GM23338 (cell line): ENCODE measurements at regions not wholly inside any gene's neighbourhood (a gene's known extent, or its start where the extent isn't known, plus 50 kb on each side); places are given as distances from the start of the nearest gene placed in this dataset.

ENCODE experiments used
- ATAC-seq: fragments of 200-7000 bp; cut with Tn5 transposase; 3 replicates; pipeline ENCODE4 v1.9.1; 2020
- DNase-seq: peaks from one replicate; pipeline ENCODE4 v3.0.0-alpha.2; 2015; ENCODE audit warnings: low spot score
- H2AFZ ChIP-seq: fragments of 200-600 bp; sonication (generic); 2 replicates; pipeline ENCODE4 v1.8.0; 2016; ENCODE audit warnings: antibody characterized with exemption, mild to moderate bottlenecking, moderate library complexity
- H3F3A ChIP-seq: fragments of 200-600 bp; sonication (generic); replicated peaks from 2 replicates; pipeline ENCODE4 v1.8.0; 2017; ENCODE audit warnings: antibody characterized with exemption, mixed run types, low read depth
- H3K27ac ChIP-seq: fragments of 200-600 bp; sonication (generic); 2 replicates; pipeline ENCODE4 v1.6.1; 2016; ENCODE audit warnings: low read depth
- H3K27me3 ChIP-seq: fragments of 200-600 bp; sonication (generic); 2 replicates; pipeline ENCODE4 v1.8.0; 2016; ENCODE audit warnings: mild to moderate bottlenecking, mixed run types, moderate library complexity; ENCODE audit not compliant: insufficient read depth
- H3K36me3 ChIP-seq: fragments of 200-600 bp; sonication (generic); 2 replicates; pipeline ENCODE4 v1.8.0; 2016; ENCODE audit warnings: mild to moderate bottlenecking; ENCODE audit not compliant: insufficient read depth
- H3K4me1 ChIP-seq: fragments of 200-600 bp; sonication (generic); 2 replicates; pipeline ENCODE4 v1.8.0; 2016; ENCODE audit warnings: mild to moderate bottlenecking, moderate library complexity; ENCODE audit not compliant: insufficient read depth
- H3K4me2 ChIP-seq: fragments of 200-600 bp; sonication (generic); 2 replicates; pipeline ENCODE4 v1.7.1; 2017; ENCODE audit warnings: mixed run types
- H3K4me3 ChIP-seq: fragments of 200-600 bp; sonication (generic); 2 replicates; pipeline ENCODE4 v1.6.1; 2016; ENCODE audit warnings: mixed run types
- H3K79me2 ChIP-seq: fragments of 200-600 bp; sonication (generic); replicated peaks from 2 replicates; pipeline ENCODE4 v1.8.0; 2017; ENCODE audit warnings: mild to moderate bottlenecking; ENCODE audit not compliant: insufficient read depth
- H3K9me2 ChIP-seq: fragments of 200-600 bp; sonication (generic); 2 replicates; pipeline ENCODE4 v1.8.0; 2017; ENCODE audit not compliant: insufficient read depth
- H4K20me1 ChIP-seq: fragments of 200-600 bp; sonication (generic); replicated peaks from 2 replicates; pipeline ENCODE4 v1.8.0; 2017; ENCODE audit warnings: mild to moderate bottlenecking; ENCODE audit not compliant: insufficient read depth
- H3K27ac Mint-ChIP-seq: 2 replicates; pipeline ENCODE4 v1.8.0; 2020; ENCODE audit warnings: inconsistent platforms, mild to moderate bottlenecking, moderate library complexity, mixed read lengths
- H3K27me3 Mint-ChIP-seq: 3 replicates; pipeline ENCODE4 v1.8.0; 2022; ENCODE audit warnings: low read depth, mild to moderate bottlenecking, moderate library complexity, mixed read lengths, inconsistent platforms; ENCODE audit not compliant: insufficient read depth, poor library complexity
- H3K36me3 Mint-ChIP-seq: 3 replicates; pipeline ENCODE4 v1.8.0; 2021; ENCODE audit warnings: low read depth, mild to moderate bottlenecking, inconsistent platforms, moderate library complexity, mixed read lengths
- H3K4me1 Mint-ChIP-seq: 3 replicates; pipeline ENCODE4 v1.8.0; 2020; ENCODE audit warnings: mild to moderate bottlenecking, inconsistent platforms, mixed read lengths
- H3K4me3 Mint-ChIP-seq: 3 replicates; pipeline ENCODE4 v1.8.0; 2021; ENCODE audit warnings: moderate library complexity, mild to moderate bottlenecking, inconsistent platforms, mixed read lengths
- H3K9me3 Mint-ChIP-seq: 3 replicates; pipeline ENCODE4 v1.8.0; 2020; ENCODE audit warnings: moderate library complexity, mild to moderate bottlenecking, inconsistent platforms, mixed read lengths
- CREB1 ChIP-seq: fragments of 250-450 bp; sonication (Bioruptor Pico); IDR thresholded peaks from 2 replicates; pipeline ENCODE4 v1.5.0; 2020; ENCODE audit warnings: low read depth, mild to moderate bottlenecking, moderate library complexity
- CTCF ChIP-seq, 2 experiments: fragments of 200-600 bp in 1 of 2; sonication (generic) in 1 of 2; conservative IDR thresholded peaks; 2 replicates each; pipeline versions ENCODE4 v1.5.1 to v1.6.1; 2016 to 2017; ENCODE audit warnings: antibody characterized with exemption in 2 of 2, low read depth in 2 of 2, mild to moderate bottlenecking in 2 of 2, moderate library complexity in 1 of 2
- ETS1 ChIP-seq: IDR thresholded peaks from 2 replicates; pipeline ENCODE4 v1.6.1; 2016; ENCODE audit warnings: antibody characterized with exemption
- EZH2 ChIP-seq: fragments of 200-600 bp; sonication (generic); IDR thresholded peaks from one replicate; pipeline ENCODE4 v1.8.0; 2017; ENCODE audit warnings: antibody characterized with exemption, mild to moderate bottlenecking, low read depth; ENCODE audit not compliant: unreplicated experiment
- EZH2phosphoT487 ChIP-seq: fragments of 200-600 bp; sonication (generic); IDR thresholded peaks from one replicate; pipeline ENCODE4 v1.8.1; 2018; ENCODE audit warnings: antibody characterized with exemption; ENCODE audit not compliant: unreplicated experiment
- JUNB ChIP-seq: IDR thresholded peaks from one replicate; pipeline ENCODE4 v1.6.1; 2016; ENCODE audit warnings: antibody characterized with exemption; ENCODE audit not compliant: unreplicated experiment
- NANOG ChIP-seq: IDR thresholded peaks from 2 replicates; pipeline ENCODE4 v1.6.1; 2016; ENCODE audit warnings: antibody characterized with exemption, borderline replicate concordance
- POLR2AphosphoS5 ChIP-seq: IDR thresholded peaks from 2 replicates; pipeline ENCODE4 v1.6.1; 2016; ENCODE audit warnings: antibody characterized with exemption, low read depth
- REST ChIP-seq: IDR thresholded peaks from one replicate; pipeline ENCODE4 v1.6.1; 2018; ENCODE audit warnings: antibody characterized with exemption; ENCODE audit not compliant: unreplicated experiment
- STAT1 ChIP-seq: IDR thresholded peaks from one replicate; pipeline ENCODE4 v1.6.1; 2016; ENCODE audit warnings: antibody characterized with exemption; ENCODE audit not compliant: unreplicated experiment
- ZNF114 ChIP-seq: fragments of 250-450 bp; sonication (Bioruptor Pico); IDR thresholded peaks from 2 replicates; pipeline ENCODE4 v1.5.0; 2020; ENCODE audit warnings: mild to moderate bottlenecking, moderate library complexity
- ZNF331 ChIP-seq: fragments of 250-450 bp; sonication (Bioruptor Pico); IDR thresholded peaks from 2 replicates; pipeline ENCODE4 v1.5.0; 2020; ENCODE audit warnings: low read depth, mild to moderate bottlenecking, moderate library complexity
- ZNF462 ChIP-seq: fragments of 250-450 bp; sonication (Bioruptor Pico); IDR thresholded peaks from 2 replicates; pipeline ENCODE4 v1.5.0; 2020; ENCODE audit warnings: mild to moderate bottlenecking, moderate library complexity

- Mint-ChIP-seq H3K27me3 (no peaks in the 10 kb centered on the region), H3K4me1 (peaks cover 11% of the 10 kb centered on the region), H3K9me3 (no peaks in the 10 kb centered on the region), H3K36me3 (no peaks in the 10 kb centered on the region), H3K4me3 (no peak overlapping the region), H3K27ac (no peak overlapping the region)
- DNase-seq (no peak), ATAC-seq (no peak)
- Histone ChIP-seq H3K4me2 (no peak overlapping the region), H3K27me3 (no peaks in the 10 kb centered on the region), H2AFZ (no peak overlapping the region), H3K36me3 (no peaks in the 10 kb centered on the region), H3K4me3 (no peak overlapping the region), H3F3A (no peaks in the 10 kb centered on the region), H3K27ac (no peak overlapping the region), H4K20me1 (no peaks in the 10 kb centered on the region), H3K4me1 (no peaks in the 10 kb centered on the region), H3K79me2 (no peaks in the 10 kb centered on the region), H3K9me2 (no peaks in the 10 kb centered on the region)
- TF ChIP-seq EZH2phosphoT487 (no peak), ETS1 (no peak), EZH2 (no peak), REST (no peak), JUNB (no peak), ZNF462 (no peak), POLR2AphosphoS5 (no peak), NANOG (no peak), CTCF (conservative IDR thresholded peaks at IDR 0.05; ENCODE audit: low read depth in 2 of 2) (no peak), ZNF114 (CRISPR knock-in tag) (no peak), CREB1 (CRISPR knock-in tag) (no peak), STAT1 (no peak), ZNF331 (CRISPR knock-in tag) (no peak)
Observed at GRCh38 chr11:112583261-112583893, 322.7 kb upstream of the PLET1 start.
